C4-2B (cell line): ENCODE measurements at regions not wholly inside any gene's neighbourhood (a gene's known extent, or its start where the extent isn't known, plus 50 kb on each side); places are given as distances from the start of the nearest gene placed in this dataset.

Experiments used
- H3K27ac ChIP-seq: fragments of 450-650 bp; 2 replicates; pipeline ENCODE4 v1.5.1; 2017
- ZFX ChIP-seq: fragments of 450-650 bp; IDR thresholded peaks from 2 replicates; pipeline ENCODE4 v1.6.1; 2017
- TF ChIP-seq, protein P1 (sequence below): fragments of 450-650 bp; conservative IDR thresholded peaks from 2 replicates; pipeline ENCODE4 v1.5.1; 2017; ENCODE audit warnings: mild to moderate bottlenecking

DNA sequence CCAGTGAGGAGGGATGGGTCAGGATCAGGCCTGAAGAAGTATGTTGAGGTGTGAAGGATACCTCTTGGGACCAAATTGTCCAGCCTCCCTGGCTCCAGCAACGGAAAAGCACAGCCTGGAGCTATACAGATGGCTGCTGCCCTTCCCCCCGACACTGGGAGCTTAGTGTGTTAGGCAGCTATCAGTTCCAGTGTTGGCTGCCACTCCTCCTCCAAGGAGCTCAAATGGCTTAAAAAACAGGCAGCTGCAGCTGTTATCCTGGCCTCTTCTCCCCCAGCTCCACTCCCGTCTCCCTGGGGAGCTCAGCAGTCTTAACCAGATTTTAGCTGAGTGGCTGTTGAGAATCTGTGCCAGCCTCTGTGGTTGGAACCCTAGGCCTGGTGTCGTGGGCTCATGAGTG lies 225.0 kb downstream of the JRKL start:
- no peak overlapping the region for H3K27ac ChIP-seq
- no peak for TF ChIP-seq ZFX
- TF ChIP-seq, protein P1, sequence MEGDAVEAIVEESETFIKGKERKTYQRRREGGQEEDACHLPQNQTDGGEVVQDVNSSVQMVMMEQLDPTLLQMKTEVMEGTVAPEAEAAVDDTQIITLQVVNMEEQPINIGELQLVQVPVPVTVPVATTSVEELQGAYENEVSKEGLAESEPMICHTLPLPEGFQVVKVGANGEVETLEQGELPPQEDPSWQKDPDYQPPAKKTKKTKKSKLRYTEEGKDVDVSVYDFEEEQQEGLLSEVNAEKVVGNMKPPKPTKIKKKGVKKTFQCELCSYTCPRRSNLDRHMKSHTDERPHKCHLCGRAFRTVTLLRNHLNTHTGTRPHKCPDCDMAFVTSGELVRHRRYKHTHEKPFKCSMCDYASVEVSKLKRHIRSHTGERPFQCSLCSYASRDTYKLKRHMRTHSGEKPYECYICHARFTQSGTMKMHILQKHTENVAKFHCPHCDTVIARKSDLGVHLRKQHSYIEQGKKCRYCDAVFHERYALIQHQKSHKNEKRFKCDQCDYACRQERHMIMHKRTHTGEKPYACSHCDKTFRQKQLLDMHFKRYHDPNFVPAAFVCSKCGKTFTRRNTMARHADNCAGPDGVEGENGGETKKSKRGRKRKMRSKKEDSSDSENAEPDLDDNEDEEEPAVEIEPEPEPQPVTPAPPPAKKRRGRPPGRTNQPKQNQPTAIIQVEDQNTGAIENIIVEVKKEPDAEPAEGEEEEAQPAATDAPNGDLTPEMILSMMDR = no peak

GRCh38 chr11:96620464-96621044 lies 230.7 kb downstream of the JRKL start:
- H3K27ac ChIP-seq = no peak overlapping the region
- no peak for TF ChIP-seq ZFX
- TF ChIP-seq, protein P1 = no peak

GRCh38 chr11:96621161-96621560 lies 231.3 kb downstream of the JRKL start:
- no peak overlapping the region for H3K27ac ChIP-seq
- no peak for TF ChIP-seq ZFX
- TF ChIP-seq, protein P1 = no peak

- no peak overlapping the region for H3K27ac ChIP-seq
- TF ChIP-seq, protein P1 = no peak
- no peak for TF ChIP-seq ZFX
Measured at GRCh38 chr11:96622026-96622634, 232.3 kb downstream of the JRKL start.

DNA sequence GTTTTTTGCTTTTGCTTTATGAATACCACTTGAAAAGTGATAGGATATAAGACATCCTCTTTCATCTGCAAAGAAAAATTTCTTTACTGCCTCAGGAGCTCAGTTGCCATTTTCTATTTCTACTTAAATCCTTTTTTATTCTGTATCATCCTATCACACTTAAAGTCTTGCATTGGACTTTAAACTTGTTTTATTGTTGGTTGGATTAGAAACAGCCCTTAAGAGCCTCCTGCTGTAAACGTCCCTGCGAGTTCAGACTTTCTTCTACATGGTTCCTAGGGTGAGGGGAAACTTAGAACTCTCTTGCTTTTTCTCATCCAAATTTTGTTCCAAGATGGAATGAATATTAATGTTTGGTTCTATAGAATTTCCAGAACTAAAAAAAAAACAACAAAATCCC lies 234.3 kb downstream of the JRKL start:
- H3K27ac ChIP-seq = no peak overlapping the region
- TF ChIP-seq ZFX = no peak
- TF ChIP-seq, protein P1 = no peak

- no peak overlapping the region for H3K27ac ChIP-seq
- TF ChIP-seq ZFX = no peak
- TF ChIP-seq, protein P1 = no peak
Measured at GRCh38 chr11:96627376-96627775, 237.6 kb downstream of the JRKL start.

DNA sequence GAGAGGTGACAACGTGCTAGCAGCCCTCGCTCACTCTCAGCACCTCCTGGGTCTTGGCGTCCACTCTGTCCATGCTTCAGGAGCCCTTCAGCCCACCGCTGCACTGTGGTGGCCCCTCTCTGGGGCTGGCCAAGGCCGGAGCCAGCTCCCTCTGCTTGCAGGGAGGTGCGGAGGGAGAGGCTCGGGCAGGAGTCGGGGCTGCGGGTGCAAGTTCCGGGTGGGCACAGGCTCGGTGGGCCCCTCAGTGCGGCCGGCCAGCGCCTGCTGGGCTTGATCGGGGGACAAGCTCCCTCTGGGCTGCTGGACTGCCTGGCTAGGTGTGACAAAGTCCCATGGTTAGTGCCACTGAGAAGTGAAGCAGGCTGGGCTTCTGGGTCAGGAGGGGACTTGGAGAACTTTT lies 245.8 kb downstream of the JRKL start:
- no peak overlapping the region for H3K27ac ChIP-seq
- TF ChIP-seq, protein P1 = no peak
- TF ChIP-seq ZFX = no peak
